H1 (cell line): ENCODE measurements at regions not wholly inside any gene's neighbourhood (a gene's known extent, or its start where the extent isn't known, plus 50 kb on each side); places are given as distances from the start of the nearest gene placed in this dataset.

Experiments used
- CTCF ChIA-PET: fragments of 300-600 bp; sonication (Branson Sonifier 250); formaldehyde crosslinking; loops from one replicate; lab custom pipeline; 2021; ENCODE audit not compliant: partially characterized antibody; lab: Charles Lee
- POLR2A ChIA-PET: fragments of 300-600 bp; sonication (Branson Sonifier 250); formaldehyde crosslinking; loops from one replicate; lab custom pipeline; 2021; ENCODE audit warnings: inconsistent platforms; ENCODE audit not compliant: partially characterized antibody; lab: Charles Lee
- DNase-seq, 2 experiments: peaks; one replicate each; pipeline versions ENCODE4 v3.0.0 to v3.0.0-alpha.2; 2010 to 2022; ENCODE audit warnings: low spot score in 2 of 2, low read depth in 1 of 2, mixed read lengths in 1 of 2
- FAIRE-seq: peaks from 2 replicates; lab custom pipeline; 2011; peaks lifted over from hg19 to GRCh38; lab: Jason Lieb, UNC
- H2AFZ ChIP-seq: 2 replicates; pipeline ENCODE4 v1.8.1; 2012; ENCODE audit warnings: low read length, inconsistent platforms
- H2AK5ac ChIP-seq: 2 replicates; pipeline ENCODE4 v1.6.1; 2013; ENCODE audit warnings: low read depth, low read length
- H2BK120ac ChIP-seq: replicated peaks from 2 replicates; pipeline ENCODE3; 2013; ENCODE audit warnings: low read depth, low read length, inconsistent platforms
- H2BK12ac ChIP-seq: 2 replicates; pipeline ENCODE4 v1.6.1; 2013; ENCODE audit warnings: low read depth, low read length
- H2BK15ac ChIP-seq: 2 replicates; pipeline ENCODE4 v1.6.1; 2013; ENCODE audit warnings: low read length
- H2BK20ac ChIP-seq: 2 replicates; pipeline ENCODE4 v1.6.1; 2013; ENCODE audit warnings: low read length
- H2BK5ac ChIP-seq: 2 replicates; pipeline ENCODE4 v1.6.1; 2013; ENCODE audit warnings: low read depth, low read length
- H3K14ac ChIP-seq: 2 replicates; pipeline ENCODE4 v1.6.1; 2013; ENCODE audit warnings: inconsistent platforms; ENCODE audit not compliant: insufficient read length
- H3K18ac ChIP-seq: 2 replicates; pipeline ENCODE4 v1.6.1; 2013; ENCODE audit warnings: low read length; ENCODE audit errors: extremely low read depth
- H3K23ac ChIP-seq: 2 replicates; pipeline ENCODE4 v1.6.1; 2013; ENCODE audit warnings: inconsistent platforms; ENCODE audit not compliant: insufficient read length
- H3K23me2 ChIP-seq: 2 replicates; pipeline ENCODE4 v1.6.1; 2013; ENCODE audit warnings: low read depth, low read length
- H3K27ac ChIP-seq: 2 replicates; pipeline ENCODE4 v1.6.1; 2011; ENCODE audit warnings: low read depth, low read length, inconsistent platforms
- H3K27me3 ChIP-seq, 4 experiments: replicated peaks in 1 of 4; 1 replicate in 1 of 4; 2 replicates in 3 of 4; pipeline versions ENCODE4 v1.6.1 to v1.8.1; 2011 to 2013; ENCODE audit warnings: low read length in 3 of 4, mild to moderate bottlenecking in 3 of 4, inconsistent platforms in 2 of 4, mixed read lengths in 2 of 4, moderate library complexity in 1 of 4; ENCODE audit not compliant: control insufficient read depth in 3 of 4, insufficient read depth in 3 of 4; ENCODE audit errors: extremely low read depth in 1 of 4
- H3K36me3 ChIP-seq, 4 experiments: 2 replicates each; pipeline versions ENCODE4 v1.6.1 to v1.8.1; 2011 to 2013; ENCODE audit warnings: mild to moderate bottlenecking in 4 of 4, low read length in 3 of 4, moderate library complexity in 2 of 4, control low read depth in 1 of 4, inconsistent platforms in 1 of 4; ENCODE audit not compliant: insufficient read depth in 4 of 4, control insufficient read depth in 2 of 4
- H3K4ac ChIP-seq: replicated peaks from 2 replicates; pipeline ENCODE3; 2013; ENCODE audit warnings: low read length, low read depth, mixed read lengths, inconsistent platforms; ENCODE audit not compliant: insufficient read length
- H3K4me1 ChIP-seq, 4 experiments: replicated peaks in 1 of 4; 1 replicate in 1 of 4; 2 replicates in 3 of 4; pipeline versions ENCODE4 v1.6.1 to v1.8.1; 2011 to 2013; ENCODE audit warnings: low read length in 3 of 4, inconsistent platforms in 2 of 4, mixed read lengths in 1 of 4; ENCODE audit not compliant: insufficient read depth in 4 of 4, control insufficient read depth in 3 of 4
- H3K4me2 ChIP-seq, 2 experiments: 2 replicates each; pipeline versions ENCODE4 v1.6.1 to v1.8.1; 2011 to 2013; ENCODE audit warnings: low read depth in 2 of 2, low read length in 2 of 2, control low read depth in 1 of 2, inconsistent platforms in 1 of 2, mild to moderate bottlenecking in 1 of 2; ENCODE audit not compliant: insufficient read depth in 1 of 2
- H3K4me3 ChIP-seq, 4 experiments: fragments of 200-600, 300-600 bp in 1 of 4; sonication (generic), shearing (Covaris generic), sonication (Bioruptor Twin) in 1 of 4; 2 replicates each; pipeline versions ENCODE4 v1.5.1 to v1.8.1; 2011 to 2016; ENCODE audit warnings: low read length in 4 of 4, low read depth in 3 of 4, control low read depth in 2 of 4, inconsistent platforms in 2 of 4, mild to moderate bottlenecking in 2 of 4, mixed read lengths in 1 of 4, moderate library complexity in 1 of 4; ENCODE audit not compliant: insufficient read depth in 2 of 4; ENCODE audit errors: extremely low read depth in 1 of 4
- H3K56ac ChIP-seq: replicated peaks from 2 replicates; pipeline ENCODE3; 2013; ENCODE audit warnings: low read depth, mild to moderate bottlenecking, mixed read lengths, low read length, inconsistent platforms; ENCODE audit not compliant: insufficient read length
- H3K79me1 ChIP-seq: 2 replicates; pipeline ENCODE4 v1.6.1; 2013; ENCODE audit warnings: low read depth, low read length, control low read depth
- H3K79me2 ChIP-seq, 2 experiments: 2 replicates each; pipeline versions ENCODE4 v1.6.1 to v1.8.1; 2012 to 2013; ENCODE audit warnings: low read length in 2 of 2, mild to moderate bottlenecking in 2 of 2, inconsistent platforms in 1 of 2; ENCODE audit not compliant: insufficient read depth in 2 of 2, control insufficient read depth in 1 of 2
- H3K9ac ChIP-seq, 4 experiments: replicated peaks in 1 of 4; 1 replicate in 1 of 4; 2 replicates in 3 of 4; pipeline versions ENCODE4 v1.6.1 to v1.8.1; 2011 to 2013; ENCODE audit warnings: low read depth in 3 of 4, low read length in 3 of 4, control low read depth in 2 of 4, mild to moderate bottlenecking in 2 of 4, moderate library complexity in 2 of 4, inconsistent platforms in 1 of 4; ENCODE audit errors: extremely low read depth in 1 of 4
- H3K9me3 ChIP-seq, 2 experiments: 2 replicates each; pipeline versions ENCODE4 v1.6.1 to v1.8.1; 2012 to 2013; ENCODE audit warnings: mild to moderate bottlenecking in 2 of 2, moderate library complexity in 2 of 2, control low read depth in 1 of 2, inconsistent platforms in 1 of 2, low read depth in 1 of 2, low read length in 1 of 2, mixed read lengths in 1 of 2; ENCODE audit not compliant: insufficient read depth in 2 of 2
- H4K20me1 ChIP-seq, 2 experiments: replicated peaks in 1 of 2; 2 replicates each; pipeline versions ENCODE3 to v1.8.1; 2011 to 2013; ENCODE audit warnings: inconsistent platforms in 2 of 2, low read length in 2 of 2, mild to moderate bottlenecking in 1 of 2; ENCODE audit not compliant: insufficient read depth in 2 of 2, control insufficient read depth in 1 of 2
- H4K5ac ChIP-seq: 2 replicates; pipeline ENCODE4 v1.6.1; 2013; ENCODE audit warnings: low read length, low read depth, mixed read lengths, inconsistent platforms; ENCODE audit not compliant: insufficient read length
- H4K8ac ChIP-seq: 2 replicates; pipeline ENCODE4 v1.8.0; 2013; ENCODE audit warnings: mild to moderate bottlenecking, moderate library complexity, low read length, inconsistent platforms; ENCODE audit not compliant: insufficient read depth; ENCODE audit errors: extremely low read depth
- H4K91ac ChIP-seq: replicated peaks from 2 replicates; pipeline ENCODE3; 2013; ENCODE audit warnings: low read length, mixed read lengths, inconsistent platforms; ENCODE audit not compliant: insufficient read length
- POLR2A ChIP-seq, 2 experiments: IDR thresholded peaks; 1 replicate in 1 of 2; 2 replicates in 1 of 2; pipeline ENCODE4 v1.6.1; 2011; ENCODE audit warnings: low read depth in 2 of 2, low read length in 2 of 2, mild to moderate bottlenecking in 2 of 2; ENCODE audit errors: control extremely low read depth in 1 of 2
- SP2 ChIP-seq: IDR thresholded peaks from 2 replicates; pipeline ENCODE4 v1.6.1; 2012; ENCODE audit warnings: mild to moderate bottlenecking, low read length, inconsistent platforms
- TAF7 ChIP-seq: optimal IDR thresholded peaks from 2 replicates; pipeline ENCODE3; 2011; ENCODE audit warnings: low read depth, mild to moderate bottlenecking, inconsistent platforms, low read length, moderate library complexity, borderline replicate concordance
- TEAD4 ChIP-seq: IDR thresholded peaks from 2 replicates; pipeline ENCODE4 v1.6.1; 2012; ENCODE audit warnings: low read depth, low read length, inconsistent platforms, mixed read lengths
- WGBS, 2 experiments: shearing (Covaris generic) in 1 of 2; methylation state at CpG; one replicate each; pipeline versions ENCODE4 v1.1.6 to v1.1.7; 2013 to 2015; ENCODE audit warnings: low lambda C conversion rate in 2 of 2, mixed read lengths in 2 of 2, inconsistent platforms in 1 of 2, low coverage in 1 of 2, missing lambda C conversion rate in 1 of 2; ENCODE audit not compliant: insufficient replicate concordance in 2 of 2, insufficient coverage in 1 of 2, insufficient read length in 1 of 2; ENCODE audit errors: extremely low coverage in 1 of 2, missing lambda C conversion rate in 1 of 2; 5-methylcytosine and 5-hydroxymethylcytosine counted together

GRCh38 chr10:128981881-128982615 is 485.0 kb upstream of the MGMT start:
- H3K56ac ChIP-seq = no peak overlapping the region
- no peak overlapping the region for H2BK15ac ChIP-seq
- no peaks in the 10 kb centered on the region for H3K79me1 ChIP-seq
- no peaks in the 10 kb centered on the region for H3K36me3 ChIP-seq
- ChIA-PET CTCF (interaction anchor here (1.2 kb wide), 1 partner anchor 14 kb away, joined by 4 read pairs; no protein-coding TSS in a partner anchor), POLR2A (no interaction called here)
- H4K5ac ChIP-seq = no peak overlapping the region
- no peak overlapping the region for H3K14ac ChIP-seq
- H3K9me3 ChIP-seq = no peaks in the 10 kb centered on the region
- H3K4ac ChIP-seq = no peak overlapping the region
- H2AFZ ChIP-seq = no peak overlapping the region
- no peak overlapping the region for H3K27ac ChIP-seq
- no peaks in the 10 kb centered on the region for H4K20me1 ChIP-seq
- no peak overlapping the region for H2BK5ac ChIP-seq
- no peak overlapping the region for H3K9ac ChIP-seq
- H3K4me2 ChIP-seq = no peak overlapping the region
- H4K91ac ChIP-seq = no peak overlapping the region
- no peak overlapping the region for H3K18ac ChIP-seq
- H3K23me2 ChIP-seq = no peaks in the 10 kb centered on the region
- H2BK120ac ChIP-seq = no peak overlapping the region
- FAIRE-seq (no peak), DNase-seq (no peak)
- no peak overlapping the region for H2AK5ac ChIP-seq
- H3K79me2 ChIP-seq = no peaks in the 10 kb centered on the region
- no peak overlapping the region for H3K23ac ChIP-seq
- no peak overlapping the region for H4K8ac ChIP-seq
- TF ChIP-seq SP2 (no peak), POLR2A (IDR thresholded peaks at IDR 0.05; ENCODE audit: control extremely low read depth in 1 of 2, low read depth in 2 of 2, low read length in 2 of 2) (no peak), TEAD4 (no peak), TAF7 (no peak)
- no peak overlapping the region for H2BK20ac ChIP-seq
- no peaks in the 10 kb centered on the region for H3K4me1 ChIP-seq
- no peak overlapping the region for H3K4me3 ChIP-seq
- no peaks in the 10 kb centered on the region for H3K27me3 ChIP-seq
- no peak overlapping the region for H2BK12ac ChIP-seq
- WGBS, 2 experiments = 95% methylated on average over 20 of the region's 20 CpGs; no CpG with 5 or more reads in 1 of the 2 experiments
